Stimulated activated naive CD8-positive, alpha-beta T cell treated with anti-CD3 and anti-CD28 coated beads, Interleukin-15, Interleukin-2, amounts not matched to agents 100 ng/mL and 50 ng/mL, for 24 hours (primary cell): ENCODE measurements at regions not wholly inside any gene's neighbourhood (a gene's known extent, or its start where the extent isn't known, plus 50 kb on each side); places are given as distances from the start of the nearest gene placed in this dataset.
"Not testable (repeated sequence)": the region's sequence is repeated elsewhere in the genome, so short reads cannot be mapped to it uniquely, and the experiment has no call there.

Experiments
- H3K27ac Mint-ChIP-seq: one replicate; pipeline ENCODE4 v1.8.0; 2021; ENCODE audit warnings: mild to moderate bottlenecking, mixed read lengths
- H3K27me3 Mint-ChIP-seq: one replicate; pipeline ENCODE4 v1.8.0; 2021; ENCODE audit warnings: mixed read lengths
- H3K36me3 Mint-ChIP-seq: one replicate; pipeline ENCODE4 v1.8.0; 2021; ENCODE audit warnings: low read depth, mixed read lengths
- H3K4me1 Mint-ChIP-seq: one replicate; pipeline ENCODE4 v1.8.0; 2021; ENCODE audit warnings: low read depth, mixed read lengths
- H3K4me3 Mint-ChIP-seq: one replicate; pipeline ENCODE4 v1.8.0; 2021; ENCODE audit warnings: mild to moderate bottlenecking, mixed read lengths
- H3K9me3 Mint-ChIP-seq: one replicate; pipeline ENCODE4 v1.8.0; 2021; ENCODE audit warnings: mixed read lengths

DNA sequence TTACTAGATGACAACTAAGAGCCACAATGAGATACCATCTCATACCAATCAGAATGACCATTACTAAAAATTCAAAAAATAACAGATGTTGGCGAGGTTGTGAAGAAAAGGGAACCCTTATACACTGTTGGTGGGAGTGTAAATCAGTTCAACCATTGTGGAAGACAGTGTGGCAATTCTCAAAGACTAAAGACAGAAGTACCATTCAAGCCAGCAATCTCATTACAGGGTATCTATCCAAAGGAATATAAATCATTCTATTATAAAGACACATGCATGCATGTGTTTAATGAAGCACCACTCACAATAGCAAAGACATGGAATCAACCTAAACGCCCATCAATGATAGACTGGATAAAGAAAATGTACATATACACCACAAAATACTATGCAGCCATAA, 705.1 kb upstream of the ACVR2A start:
- H3K4me3 Mint-ChIP-seq, H3K27ac Mint-ChIP-seq, H3K4me1 Mint-ChIP-seq, H3K9me3 Mint-ChIP-seq, H3K27me3 Mint-ChIP-seq, H3K36me3 Mint-ChIP-seq: not testable (repeated sequence)

DNA sequence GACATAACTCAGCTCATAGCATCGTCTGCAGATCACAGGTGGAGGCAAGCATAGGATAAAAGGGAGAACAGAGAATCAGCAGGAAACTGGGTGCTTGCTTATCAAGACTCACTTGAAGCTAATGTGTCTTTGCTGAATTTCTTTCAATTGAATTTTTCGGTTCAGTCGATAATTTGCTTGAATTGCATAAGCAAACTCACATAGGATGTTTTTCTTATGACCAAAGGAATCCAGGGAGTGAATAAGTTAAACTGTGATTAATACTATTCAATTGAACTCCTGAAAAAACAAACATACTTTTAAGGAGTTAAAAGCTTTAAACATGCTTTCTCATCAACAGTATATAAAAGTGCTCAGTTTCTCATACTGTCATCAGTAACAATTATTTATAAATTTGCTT, 707.1 kb upstream of the ACVR2A start:
- no peaks in the 10 kb centered on the region for H3K9me3 Mint-ChIP-seq
- no peak overlapping the region for H3K27ac Mint-ChIP-seq
- no peak overlapping the region for H3K4me3 Mint-ChIP-seq
- H3K4me1 Mint-ChIP-seq: no peaks in the 10 kb centered on the region
- H3K36me3 Mint-ChIP-seq: no peaks in the 10 kb centered on the region
- H3K27me3 Mint-ChIP-seq: no peaks in the 10 kb centered on the region

DNA sequence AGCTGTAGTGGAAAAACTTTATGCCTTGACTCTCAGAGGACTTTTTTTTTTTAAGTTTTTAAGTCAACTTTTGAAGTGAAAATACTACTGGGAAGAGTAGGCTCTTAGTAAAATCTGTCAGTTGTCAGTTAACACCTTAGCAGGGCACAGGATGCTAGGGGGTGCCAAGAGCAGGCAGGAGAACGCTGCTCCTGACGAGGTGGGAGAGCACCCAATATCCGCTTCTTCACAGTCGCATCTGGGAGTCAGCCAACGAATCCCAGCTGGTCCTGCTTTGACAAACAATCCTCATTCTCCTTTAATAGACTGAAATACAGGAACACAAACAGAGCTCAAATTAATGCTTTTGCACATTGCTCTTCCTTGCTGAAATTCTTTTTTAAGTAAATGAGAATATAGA, 709.5 kb upstream of the ACVR2A start:
- no peaks in the 10 kb centered on the region for H3K36me3 Mint-ChIP-seq
- H3K27ac Mint-ChIP-seq: no peak overlapping the region
- H3K4me3 Mint-ChIP-seq: no peak overlapping the region
- no peaks in the 10 kb centered on the region for H3K4me1 Mint-ChIP-seq
- H3K27me3 Mint-ChIP-seq: no peaks in the 10 kb centered on the region
- no peaks in the 10 kb centered on the region for H3K9me3 Mint-ChIP-seq

DNA sequence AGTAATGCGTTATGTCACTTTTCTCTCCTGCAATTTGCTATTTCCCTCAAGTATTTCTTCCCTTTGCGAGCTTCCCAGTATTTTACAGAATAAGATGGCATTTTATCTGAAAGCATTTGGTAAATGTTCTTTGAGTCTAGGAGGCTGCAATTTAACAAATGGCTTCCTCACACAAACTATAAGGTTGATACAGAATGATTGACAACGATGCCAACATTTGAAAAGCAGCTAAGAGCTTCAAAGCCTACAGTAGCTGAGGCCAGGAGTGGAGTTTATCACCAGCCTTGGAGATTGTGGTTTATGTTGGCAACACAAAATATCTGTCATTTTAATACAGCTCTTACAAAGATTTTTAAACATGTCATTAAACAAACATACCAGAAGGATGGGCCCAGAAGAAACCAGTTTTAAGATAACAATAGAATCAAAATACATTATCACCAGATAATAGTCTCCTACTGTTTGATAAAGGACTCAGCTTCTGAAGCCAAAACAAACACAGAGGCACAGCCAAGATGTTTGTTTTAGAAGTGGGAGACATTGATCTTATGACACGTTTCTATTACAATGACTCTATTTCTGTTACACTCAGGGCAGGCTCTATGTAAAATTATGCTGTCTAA, 711.4 kb upstream of the ACVR2A start:
- Mint-ChIP-seq H3K4me3 (no peak overlapping the region), H3K27ac (no peak overlapping the region), H3K36me3 (no peaks in the 10 kb centered on the region), H3K9me3 (no peaks in the 10 kb centered on the region), H3K27me3 (no peaks in the 10 kb centered on the region), H3K4me1 (no peaks in the 10 kb centered on the region)

DNA sequence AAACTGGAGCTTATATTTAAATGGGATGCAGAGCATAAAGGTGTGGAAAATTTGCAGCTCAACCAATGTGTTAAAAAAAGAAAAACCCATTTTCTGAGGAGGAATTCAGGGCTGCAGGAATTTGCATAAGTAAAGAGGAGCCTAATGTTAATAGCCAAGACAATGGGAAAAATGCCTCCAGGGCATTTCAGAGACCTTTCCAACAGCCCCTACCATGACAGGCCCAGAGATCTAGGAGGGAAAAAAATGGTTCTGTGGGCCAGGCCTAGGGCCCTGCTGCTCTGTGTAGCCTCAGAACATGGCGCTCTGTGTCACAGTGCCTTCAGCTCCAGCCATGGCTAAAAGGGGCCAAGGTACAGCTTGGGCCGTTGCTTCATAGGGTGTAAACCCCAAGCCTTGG, 719.7 kb upstream of the ACVR2A start:
- no peak overlapping the region for H3K27ac Mint-ChIP-seq
- H3K4me1 Mint-ChIP-seq: no peaks in the 10 kb centered on the region
- peaks cover 4% of the 10 kb centered on the region for H3K27me3 Mint-ChIP-seq
- no peak overlapping the region for H3K4me3 Mint-ChIP-seq
- H3K36me3 Mint-ChIP-seq: no peaks in the 10 kb centered on the region
- H3K9me3 Mint-ChIP-seq: peaks cover 14% of the 10 kb centered on the region

DNA sequence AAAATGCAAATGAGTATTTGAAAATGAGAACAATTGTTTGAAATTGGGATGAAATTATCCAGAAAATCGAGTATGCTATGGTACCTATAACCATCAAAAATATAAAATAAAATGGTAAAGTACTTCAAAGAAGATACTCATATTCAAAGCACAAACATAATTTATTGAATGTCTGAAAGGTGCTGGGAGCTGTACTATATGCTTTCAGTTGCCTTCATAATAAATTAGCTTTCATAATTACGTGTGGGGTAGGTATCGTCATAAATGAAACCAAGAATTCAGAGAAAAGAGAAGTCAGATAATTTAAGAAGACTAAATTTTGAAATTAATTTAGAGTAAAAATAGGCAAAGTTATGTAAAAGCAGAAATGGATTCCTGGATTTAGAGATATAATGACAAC, 721.9 kb upstream of the ACVR2A start:
- peaks cover 12% of the 10 kb centered on the region for H3K27me3 Mint-ChIP-seq
- H3K4me1 Mint-ChIP-seq: no peaks in the 10 kb centered on the region
- no peak overlapping the region for H3K4me3 Mint-ChIP-seq
- H3K9me3 Mint-ChIP-seq: peaks cover 14% of the 10 kb centered on the region
- H3K27ac Mint-ChIP-seq: no peak overlapping the region
- no peaks in the 10 kb centered on the region for H3K36me3 Mint-ChIP-seq

DNA sequence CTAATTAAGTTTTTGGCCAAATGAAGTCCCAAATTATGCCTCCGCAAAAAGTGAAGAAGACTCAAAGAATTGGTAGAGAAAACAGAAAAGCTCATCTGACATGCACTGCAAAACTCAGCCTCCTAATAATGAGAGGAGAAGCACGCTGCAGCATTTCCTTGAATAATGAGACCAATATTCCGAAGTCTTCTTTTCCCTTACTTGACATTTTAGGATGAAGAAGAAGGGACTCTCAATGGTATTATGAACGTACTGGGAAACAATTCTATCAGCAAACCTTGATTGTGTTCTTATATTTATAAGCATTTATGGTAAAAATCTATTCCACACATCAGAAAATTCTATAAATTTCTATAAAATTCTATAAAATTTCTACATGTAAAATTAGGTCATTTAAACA, 733.9 kb upstream of the ACVR2A start:
- Mint-ChIP-seq H3K36me3 (no peaks in the 10 kb centered on the region), H3K4me1 (no peaks in the 10 kb centered on the region), H3K4me3 (no peak overlapping the region), H3K27me3 (no peaks in the 10 kb centered on the region), H3K9me3 (no peaks in the 10 kb centered on the region), H3K27ac (no peak overlapping the region)

DNA sequence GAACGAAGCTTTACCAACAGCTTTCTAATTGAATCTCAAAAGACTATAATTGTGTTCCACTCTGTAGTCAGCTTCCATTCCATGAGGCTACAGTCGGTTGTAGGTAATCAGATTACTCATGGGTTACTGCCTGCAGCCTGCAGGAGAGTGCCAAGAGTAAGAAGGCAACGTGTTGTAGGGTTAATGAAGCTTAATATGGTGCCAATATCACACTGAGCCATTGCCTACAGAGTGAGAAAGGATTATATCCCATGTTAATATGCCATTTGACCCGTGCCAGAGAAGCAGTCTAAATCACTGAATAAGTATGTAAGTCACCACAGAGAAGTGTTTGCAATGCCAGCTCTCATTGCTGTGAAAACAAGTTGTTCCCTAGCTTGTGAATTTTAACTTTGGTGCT, 734.5 kb upstream of the ACVR2A start:
- Mint-ChIP-seq H3K4me1 (no peaks in the 10 kb centered on the region), H3K27me3 (no peaks in the 10 kb centered on the region), H3K36me3 (no peaks in the 10 kb centered on the region), H3K9me3 (no peaks in the 10 kb centered on the region), H3K4me3 (no peak overlapping the region), H3K27ac (no peak overlapping the region)

DNA sequence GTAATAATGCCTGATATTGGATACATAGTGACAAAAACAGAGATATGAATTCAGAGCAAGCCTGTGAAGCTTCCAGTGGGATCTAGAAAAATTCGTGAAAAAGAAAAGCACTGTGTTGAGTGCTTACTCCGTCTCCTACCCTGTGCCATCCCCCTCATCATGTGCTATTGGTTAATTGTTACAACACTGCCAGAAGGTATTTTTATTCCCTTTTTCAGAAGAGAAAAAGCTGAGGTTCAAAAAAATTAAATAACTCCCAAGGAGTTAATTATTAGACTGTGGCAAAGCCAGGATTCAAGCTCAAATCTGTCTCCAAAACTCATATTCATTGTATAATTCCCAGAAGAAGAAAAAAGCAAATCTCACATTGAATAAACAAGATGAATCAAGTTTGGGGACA, 735.5 kb upstream of the ACVR2A start:
- Mint-ChIP-seq H3K4me1 (no peaks in the 10 kb centered on the region), H3K9me3 (peaks cover 3% of the 10 kb centered on the region), H3K27me3 (no peaks in the 10 kb centered on the region), H3K4me3 (no peak overlapping the region), H3K27ac (no peak overlapping the region), H3K36me3 (no peaks in the 10 kb centered on the region)

DNA sequence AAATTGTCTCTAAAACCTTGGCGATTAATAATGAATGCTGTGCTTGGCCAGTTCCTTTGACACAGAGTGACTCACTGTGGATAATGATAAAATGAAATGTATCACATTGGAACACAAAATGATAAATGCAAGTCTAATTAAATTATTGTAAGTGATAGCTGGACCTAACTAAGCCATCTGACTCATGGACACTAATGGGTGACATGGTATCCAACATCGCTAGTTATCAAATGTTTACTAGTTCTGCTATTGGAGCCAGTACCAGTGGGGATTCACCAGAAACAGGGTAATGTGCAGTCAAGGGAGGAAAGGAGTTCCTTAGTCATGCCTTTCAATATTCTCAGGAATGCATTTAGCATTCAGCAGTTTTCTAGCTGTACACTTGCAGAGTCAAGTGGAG, 736.3 kb upstream of the ACVR2A start:
- Mint-ChIP-seq H3K36me3 (no peaks in the 10 kb centered on the region), H3K4me1 (no peaks in the 10 kb centered on the region), H3K27ac (no peak overlapping the region), H3K9me3 (peaks cover 5% of the 10 kb centered on the region), H3K4me3 (no peak overlapping the region), H3K27me3 (no peaks in the 10 kb centered on the region)

DNA sequence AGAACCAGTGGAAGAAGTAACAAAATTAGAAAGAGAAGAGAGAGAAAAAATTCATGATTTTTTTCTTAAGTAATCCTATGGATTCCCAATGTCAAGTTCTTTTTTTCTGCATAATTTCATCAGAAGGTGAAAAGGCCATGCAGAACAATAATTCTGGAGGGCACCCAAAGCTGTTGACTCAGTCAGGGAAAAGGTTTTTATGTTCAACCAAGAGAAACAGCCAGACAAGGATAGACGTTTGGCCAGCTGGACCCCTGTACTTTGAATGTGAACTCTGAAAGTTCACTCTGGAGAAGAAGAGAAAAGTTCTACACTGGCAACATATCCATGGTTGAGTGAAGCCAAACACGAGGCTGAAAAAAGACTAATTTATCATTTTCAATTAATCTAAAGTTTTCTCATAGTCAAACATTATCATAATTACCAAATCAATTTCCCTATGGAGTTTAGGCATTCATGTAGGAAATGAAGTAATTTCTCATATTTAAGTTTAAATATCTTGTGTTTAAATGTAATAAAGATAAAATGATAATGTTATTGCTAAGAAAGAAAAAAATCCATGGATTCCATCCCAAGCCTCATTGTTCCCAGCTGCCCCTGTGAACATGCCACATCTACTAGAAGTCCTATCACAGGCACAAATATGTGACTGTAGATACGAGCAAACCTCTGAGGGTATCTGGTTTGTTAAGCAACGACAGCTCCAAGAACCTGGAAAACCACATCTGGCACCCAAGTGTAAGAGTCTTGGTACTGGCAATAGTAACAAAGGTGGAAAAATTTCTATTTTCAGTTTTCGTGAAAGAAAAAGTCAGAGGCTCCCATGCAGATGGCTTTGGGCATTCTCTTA, 742.7 kb upstream of the ACVR2A start:
- no peaks in the 10 kb centered on the region for H3K4me1 Mint-ChIP-seq
- H3K36me3 Mint-ChIP-seq: no peaks in the 10 kb centered on the region
- no peak overlapping the region for H3K4me3 Mint-ChIP-seq
- no peaks in the 10 kb centered on the region for H3K27me3 Mint-ChIP-seq
- peaks cover 5% of the 10 kb centered on the region for H3K9me3 Mint-ChIP-seq
- no peak overlapping the region for H3K27ac Mint-ChIP-seq

DNA sequence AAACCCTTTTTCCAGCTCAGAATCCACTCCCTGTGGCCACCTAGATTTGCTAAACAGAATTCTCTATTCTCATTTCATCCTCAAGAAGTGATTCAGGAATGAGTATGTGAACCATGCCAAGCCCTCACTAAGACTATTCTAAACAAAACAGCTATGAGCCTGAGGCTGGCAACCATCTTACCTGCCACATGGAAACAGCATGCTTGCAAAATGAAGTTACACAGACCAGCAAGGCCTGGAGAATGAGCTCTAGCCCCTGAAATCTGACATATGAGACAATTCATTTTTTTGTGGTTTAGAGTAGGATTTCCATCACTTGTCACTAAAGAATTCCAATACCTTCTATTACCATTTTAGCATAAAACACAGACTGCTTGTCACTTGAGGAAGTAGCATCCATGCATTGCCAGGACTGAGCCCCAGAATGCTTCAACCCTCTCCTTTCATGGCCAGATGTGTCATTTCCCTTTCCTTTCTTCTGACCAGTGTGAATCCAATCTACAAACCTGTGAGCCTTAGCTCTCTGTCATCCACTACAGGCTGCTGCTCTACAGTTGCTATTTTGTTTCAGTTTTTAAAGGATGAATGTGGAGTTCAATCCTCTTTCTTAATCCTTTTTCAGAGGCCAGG, 744.3 kb upstream of the ACVR2A start:
- Mint-ChIP-seq H3K4me3 (no peak overlapping the region), H3K9me3 (peaks cover 5% of the 10 kb centered on the region), H3K27me3 (no peaks in the 10 kb centered on the region), H3K27ac (no peak overlapping the region), H3K36me3 (no peaks in the 10 kb centered on the region), H3K4me1 (no peaks in the 10 kb centered on the region)

DNA sequence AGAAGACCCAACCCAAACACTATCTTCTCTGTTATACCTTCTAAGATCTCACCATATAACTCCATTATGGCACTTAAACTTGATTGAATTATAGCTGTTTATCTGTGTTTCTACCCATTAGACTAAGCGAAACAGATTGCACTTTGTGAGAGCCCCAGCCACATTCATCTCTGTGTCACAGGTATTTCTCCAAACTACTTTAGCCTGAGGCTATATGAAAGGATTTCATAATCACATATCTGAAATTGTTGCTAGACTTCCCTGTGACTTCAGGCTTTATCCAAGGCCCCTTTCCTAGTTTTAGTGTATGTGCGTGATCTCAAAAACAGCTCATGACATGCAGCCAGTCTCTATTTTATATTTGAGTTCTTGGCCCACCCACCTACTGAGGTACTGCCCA, 745.0 kb upstream of the ACVR2A start:
- Mint-ChIP-seq H3K27me3 (no peaks in the 10 kb centered on the region), H3K36me3 (no peaks in the 10 kb centered on the region)

DNA sequence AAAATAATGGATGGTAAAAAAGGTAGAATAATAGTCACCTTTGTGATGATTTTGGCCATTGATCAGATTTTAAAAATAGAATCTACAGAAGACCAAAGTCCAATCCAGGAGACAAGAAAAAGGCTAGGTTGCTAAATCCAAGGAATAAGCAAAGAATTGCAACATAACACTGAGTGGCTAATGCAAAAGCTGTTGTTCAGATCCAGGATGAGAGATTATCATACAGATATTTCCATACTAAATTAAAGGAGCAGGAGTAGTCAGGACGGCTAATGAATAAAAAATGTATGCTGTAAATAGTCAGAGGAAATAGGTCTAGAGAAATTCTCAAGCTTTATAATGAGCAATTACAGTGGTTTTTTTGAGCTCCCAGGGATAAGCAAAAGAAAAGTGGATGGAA, 745.9 kb upstream of the ACVR2A start:
- H3K4me1 Mint-ChIP-seq: no peaks in the 10 kb centered on the region
- H3K4me3 Mint-ChIP-seq: no peak overlapping the region
- H3K9me3 Mint-ChIP-seq: no peaks in the 10 kb centered on the region
- H3K36me3 Mint-ChIP-seq: no peaks in the 10 kb centered on the region
- no peak overlapping the region for H3K27ac Mint-ChIP-seq
- H3K27me3 Mint-ChIP-seq: no peaks in the 10 kb centered on the region

More for the DNA sequence above, 745.0 kb upstream of the ACVR2A start:
- H3K4me1 Mint-ChIP-seq: no peaks in the 10 kb centered on the region
- no peak overlapping the region for H3K4me3 Mint-ChIP-seq
- H3K27ac Mint-ChIP-seq: no peak overlapping the region
- peaks cover 5% of the 10 kb centered on the region for H3K9me3 Mint-ChIP-seq

DNA sequence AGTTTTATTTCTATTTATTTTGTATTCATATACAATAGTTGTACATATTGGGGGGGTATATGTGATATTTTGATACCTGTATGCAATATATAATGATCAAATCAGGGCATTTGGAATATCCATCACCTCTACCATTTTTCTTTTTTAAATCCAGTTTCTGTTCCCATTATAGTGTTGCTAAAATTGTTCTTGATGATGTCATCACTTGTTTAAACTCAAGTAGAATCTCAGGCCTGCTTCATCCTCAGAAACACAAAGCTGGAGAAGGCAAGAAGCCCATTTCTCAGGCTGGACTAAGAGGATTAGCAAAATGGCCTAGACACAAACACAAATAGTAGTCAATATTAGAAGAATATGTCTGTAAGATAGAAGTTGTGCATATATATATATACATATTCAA, 747.1 kb upstream of the ACVR2A start:
- H3K4me3 Mint-ChIP-seq: no peak overlapping the region
- H3K27ac Mint-ChIP-seq: no peak overlapping the region
- no peaks in the 10 kb centered on the region for H3K9me3 Mint-ChIP-seq
- H3K4me1 Mint-ChIP-seq: no peaks in the 10 kb centered on the region
- H3K36me3 Mint-ChIP-seq: no peaks in the 10 kb centered on the region
- H3K27me3 Mint-ChIP-seq: no peaks in the 10 kb centered on the region
